Adrenal gland (tissue), 9 donors: ENCODE measurements at regions not wholly inside any gene's neighbourhood (a gene's known extent, or its start where the extent isn't known, plus 50 kb on each side); places are given as distances from the start of the nearest gene placed in this dataset.

Experiments used
- DNase-seq, 7 donors: peaks; one replicate each; pipeline ENCODE4 v3.0.0-alpha.2; 2019 to 2020
- H3K27ac ChIP-seq, 5 donors: fragments of 200-600 bp; sonication (generic) in 4 of 5; 1 replicate in 3 of 5; 2 replicates in 2 of 5; pipeline versions ENCODE4 v1.5.1 to v1.8.0; 2016 to 2020; ENCODE audit warnings: mild to moderate bottlenecking in 1 of 5
- H3K27me3 ChIP-seq: fragments of 200-600 bp; 2 replicates; pipeline ENCODE4 v1.8.0; 2021
- H3K36me3 ChIP-seq, 2 donors: fragments of 200-600 bp; replicated peaks in 1 of 2; 1 replicate in 1 of 2; 2 replicates in 1 of 2; pipeline versions ENCODE4 v1.5.1 to v1.8.0; 2018 to 2022
- H3K4me1 ChIP-seq, 2 donors: fragments of 200-600 bp; replicated peaks in 1 of 2; 1 replicate in 1 of 2; 2 replicates in 1 of 2; pipeline versions ENCODE4 v1.5.1 to v1.8.0; 2018 to 2021
- H3K4me3 ChIP-seq, 4 donors: fragments of 200-600 bp; sonication (generic) in 3 of 4; one replicate each; pipeline ENCODE4 v1.5.1; 2016 to 2018
- H3K9me3 ChIP-seq, 3 donors: fragments of 200-600 bp; sonication (generic) in 1 of 3; replicated peaks in 1 of 3; 1 replicate in 2 of 3; 2 replicates in 1 of 3; pipeline versions ENCODE4 v1.5.1 to v1.8.0; 2016 to 2021
- POLR2A ChIP-seq, 2 donors: fragments of 450-650 bp; IDR thresholded peaks; one replicate each; pipeline ENCODE4 v1.6.1; 2017; ENCODE audit warnings: antibody characterized with exemption in 2 of 2, mild to moderate bottlenecking in 2 of 2, moderate library complexity in 1 of 2
- WGBS, 4 donors: extraction: QIAGEN DNeasy Blood & Tissue Kit in 2 of 4; methylation state at CpG; one replicate each; pipeline versions ENCODE4 v1.1.5 to v1.1.7; 2013 to 2017; 5-methylcytosine and 5-hydroxymethylcytosine counted together
- intact Hi-C, 2 donors: fragments of 100-400 bp; cut with DNase I; formaldehyde crosslinking; loops; one replicate each; pipeline versions ENCODE4 v1.14.1 to v1.15.0; 2022 to 2023
- TF ChIP-seq, protein P1 (sequence below), 6 experiments: fragments of 450-650 bp in 4 of 6; fragments of 200-600 bp in 2 of 6; sonication (generic) in 1 of 6; IDR thresholded peaks; 1 replicate in 5 of 6; 2 replicates in 1 of 6; pipeline versions ENCODE4 v1.5.1 to v1.8.0; 2016 to 2021; ENCODE audit warnings: antibody characterized with exemption in 6 of 6, mild to moderate bottlenecking in 2 of 6, moderate library complexity in 1 of 6
- donor health status: healthy with polysubstance abuse.
- donor health status: Bipolar disorder and iron deficiency.
- donor health status: DM: yes; HTN: yes; CAD: no.
- donor health status: DM: no; HTN: no; CAD: no.
- donor health status: DM: no; HTN: no; CAD: no.

DNA sequence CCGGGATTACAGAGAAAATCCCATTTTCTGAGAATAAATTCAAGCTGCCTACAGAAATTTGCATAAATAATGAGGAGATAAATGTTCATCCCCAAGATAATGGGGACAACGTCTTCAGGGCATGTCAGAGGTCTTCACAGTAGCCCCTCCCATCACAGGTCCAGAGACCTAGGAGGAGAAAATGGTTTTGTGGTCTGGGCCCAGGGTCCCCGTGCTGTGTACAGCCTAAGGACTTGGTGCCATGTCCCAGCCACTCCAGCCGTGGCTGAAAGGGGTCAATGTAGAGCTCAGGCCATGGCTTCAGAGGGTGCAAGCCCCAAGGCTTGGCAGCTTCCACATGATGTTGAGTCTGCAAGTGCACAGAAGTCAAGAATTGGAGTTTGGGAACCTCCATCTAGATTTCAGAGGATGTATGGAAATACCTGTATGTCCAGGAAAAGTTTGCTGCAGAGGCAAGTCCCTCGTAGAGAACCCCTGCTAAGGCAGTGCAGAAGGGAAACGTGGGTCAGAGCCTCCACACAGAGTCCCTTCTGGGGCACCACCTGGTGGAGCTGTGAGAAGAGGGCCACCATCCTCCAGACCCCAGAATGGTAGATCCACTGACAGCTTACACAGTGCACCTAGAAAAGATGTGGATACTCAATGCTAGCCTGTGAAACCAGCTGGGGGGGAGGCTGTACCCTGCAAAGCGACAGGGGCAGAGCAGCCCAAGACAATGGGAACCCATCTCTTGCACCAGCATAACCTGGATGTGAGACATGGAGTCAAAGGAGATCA, 176.3 kb downstream of the RASSF9 start:
- Histone ChIP-seq H3K4me3 (no peak overlapping the region), H3K27ac (no peak overlapping the region), H3K9me3 (no peaks in the 10 kb centered on the region), H3K27me3 (no peaks in the 10 kb centered on the region), H3K4me1 (no peaks in the 10 kb centered on the region), H3K36me3 (no peaks in the 10 kb centered on the region)
- WGBS, 4 donors: 69 to 79% (median 75%) methylated on average over 7 of the region's 7 CpGs
- no peak for DNase-seq
- intact Hi-C loops: no loop called here
- no peak for TF ChIP-seq POLR2A (IDR thresholded peaks at IDR 0.05)
- TF ChIP-seq, protein P1, sequence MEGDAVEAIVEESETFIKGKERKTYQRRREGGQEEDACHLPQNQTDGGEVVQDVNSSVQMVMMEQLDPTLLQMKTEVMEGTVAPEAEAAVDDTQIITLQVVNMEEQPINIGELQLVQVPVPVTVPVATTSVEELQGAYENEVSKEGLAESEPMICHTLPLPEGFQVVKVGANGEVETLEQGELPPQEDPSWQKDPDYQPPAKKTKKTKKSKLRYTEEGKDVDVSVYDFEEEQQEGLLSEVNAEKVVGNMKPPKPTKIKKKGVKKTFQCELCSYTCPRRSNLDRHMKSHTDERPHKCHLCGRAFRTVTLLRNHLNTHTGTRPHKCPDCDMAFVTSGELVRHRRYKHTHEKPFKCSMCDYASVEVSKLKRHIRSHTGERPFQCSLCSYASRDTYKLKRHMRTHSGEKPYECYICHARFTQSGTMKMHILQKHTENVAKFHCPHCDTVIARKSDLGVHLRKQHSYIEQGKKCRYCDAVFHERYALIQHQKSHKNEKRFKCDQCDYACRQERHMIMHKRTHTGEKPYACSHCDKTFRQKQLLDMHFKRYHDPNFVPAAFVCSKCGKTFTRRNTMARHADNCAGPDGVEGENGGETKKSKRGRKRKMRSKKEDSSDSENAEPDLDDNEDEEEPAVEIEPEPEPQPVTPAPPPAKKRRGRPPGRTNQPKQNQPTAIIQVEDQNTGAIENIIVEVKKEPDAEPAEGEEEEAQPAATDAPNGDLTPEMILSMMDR (IDR thresholded peaks at IDR 0.05): no peak

DNA sequence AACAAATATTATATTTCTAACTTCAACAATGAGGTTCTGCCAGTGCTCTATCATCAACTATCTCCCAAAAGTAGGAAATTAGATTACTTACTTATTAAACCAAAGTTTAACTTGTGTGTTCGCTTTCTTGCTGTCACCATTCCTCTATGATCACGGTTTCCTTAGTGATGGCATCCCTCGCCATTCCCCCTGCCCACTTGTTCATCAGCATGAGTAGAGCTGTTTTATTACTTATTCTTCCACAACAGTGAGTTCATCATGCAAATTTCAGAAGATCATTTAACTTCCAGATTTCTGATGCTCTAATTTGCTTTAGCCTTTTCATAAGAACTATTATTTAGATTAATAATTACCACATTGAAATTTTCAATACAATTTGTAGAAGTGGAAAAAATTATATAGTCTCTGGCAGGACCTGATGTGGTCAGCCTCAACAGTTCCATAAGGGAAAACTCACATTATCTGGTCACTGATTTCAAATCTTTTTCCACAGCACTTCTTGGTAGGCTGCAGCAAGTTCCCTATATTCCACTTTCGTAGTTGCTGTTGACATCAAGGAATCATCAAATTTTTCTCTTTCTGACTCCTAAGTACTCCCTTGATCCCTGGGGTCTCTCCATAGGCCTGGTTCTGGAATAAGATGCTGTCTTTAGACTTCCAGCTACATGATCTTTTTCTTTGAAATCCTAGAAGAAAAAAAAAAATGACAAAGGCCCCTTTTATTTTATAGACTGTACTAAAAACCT, 174.6 kb downstream of the RASSF9 start:
- H3K4me1 ChIP-seq: no peaks in the 10 kb centered on the region
- no peaks in the 10 kb centered on the region for H3K9me3 ChIP-seq
- DNase-seq: no peak
- H3K27ac ChIP-seq: no peak overlapping the region
- H3K36me3 ChIP-seq: no peaks in the 10 kb centered on the region
- no peak overlapping the region for H3K4me3 ChIP-seq
- WGBS, 4 donors: 81 to 89% (median 83%) methylated on average over 4 of the region's 4 CpGs
- no peaks in the 10 kb centered on the region for H3K27me3 ChIP-seq
- TF ChIP-seq POLR2A (IDR thresholded peaks at IDR 0.05): no peak
- TF ChIP-seq, protein P1 (IDR thresholded peaks at IDR 0.05): no peak
- intact Hi-C loops: no loop called here

DNA sequence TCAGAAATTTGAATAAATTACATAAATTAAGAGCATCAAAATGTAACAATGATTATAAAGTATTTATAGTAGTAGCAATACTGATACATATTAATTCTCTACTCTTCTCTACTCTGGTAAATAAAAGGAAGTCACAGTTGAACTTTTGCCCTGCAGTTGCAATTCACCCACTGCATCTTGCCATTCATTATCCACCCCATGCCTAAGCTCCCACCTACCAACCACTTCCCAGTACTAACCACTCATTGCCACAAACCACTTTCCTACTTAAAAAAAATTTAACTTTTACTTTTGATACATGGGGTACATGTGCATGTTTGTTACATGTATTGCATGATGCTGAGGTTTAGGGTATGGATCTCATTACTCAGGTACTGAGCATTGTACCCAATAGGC, 174.0 kb downstream of the RASSF9 start:
- no peaks in the 10 kb centered on the region for H3K9me3 ChIP-seq
- intact Hi-C loops: no loop called here
- H3K27ac ChIP-seq: no peak overlapping the region
- no peak for DNase-seq
- H3K4me1 ChIP-seq: no peaks in the 10 kb centered on the region
- H3K27me3 ChIP-seq: no peaks in the 10 kb centered on the region
- H3K36me3 ChIP-seq: no peaks in the 10 kb centered on the region
- H3K4me3 ChIP-seq: no peak overlapping the region
- TF ChIP-seq, protein P1 (IDR thresholded peaks at IDR 0.05): no peak
- TF ChIP-seq POLR2A (IDR thresholded peaks at IDR 0.05): no peak

DNA sequence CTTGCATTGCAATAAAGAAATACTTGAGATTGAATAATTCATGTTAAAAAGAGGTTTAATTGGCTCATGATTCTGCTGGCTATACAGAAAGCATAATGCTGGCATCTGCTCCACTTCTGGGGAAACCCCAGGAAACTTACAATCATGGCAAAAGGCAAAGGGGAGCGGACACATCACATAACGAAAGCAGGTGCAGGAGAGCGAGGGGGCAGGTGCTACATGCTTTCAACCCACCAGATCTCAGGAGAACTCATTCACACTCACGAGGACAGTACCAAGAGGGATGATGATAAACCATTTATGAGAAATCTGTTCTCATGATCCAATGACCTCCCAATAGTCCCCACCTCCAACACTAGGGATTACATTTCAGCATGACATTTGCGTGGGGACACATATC, 172.6 kb downstream of the RASSF9 start:
- no peaks in the 10 kb centered on the region for H3K27me3 ChIP-seq
- 57 to 86% (median 74%) methylated on average over 5 of the region's 5 CpGs for WGBS, 4 donors
- no peak overlapping the region for H3K27ac ChIP-seq

More for the DNA sequence above, 172.6 kb downstream of the RASSF9 start:
- Histone ChIP-seq H3K9me3 (no peaks in the 10 kb centered on the region), H3K4me3 (no peak overlapping the region), H3K4me1 (no peaks in the 10 kb centered on the region), H3K36me3 (no peaks in the 10 kb centered on the region)
- TF ChIP-seq, protein P1 (IDR thresholded peaks at IDR 0.05): no peak
- TF ChIP-seq POLR2A (IDR thresholded peaks at IDR 0.05): no peak
- no peak for DNase-seq
- intact Hi-C loops: no loop called here
